Endothelial cell of hepatic sinusoid (primary cell): ENCODE measurements at regions not wholly inside any gene's neighbourhood (a gene's known extent, or its start where the extent isn't known, plus 50 kb on each side); places are given as distances from the start of the nearest gene placed in this dataset.
"Not testable (repeated sequence)": the region's sequence is repeated elsewhere in the genome, so short reads cannot be mapped to it uniquely, and the experiment has no call there.

Experiments used
- in situ Hi-C: cut with HindIII; loops from 2 replicates; pipeline ENCODE4 v1.10.0; 2017; ENCODE audit warnings: low sequenced_read_pairs

- in situ Hi-C loops = no loop called here
Observed at GRCh38 chr14:28613532-28613931, 153.1 kb upstream of the FOXG1 start.

GRCh38 chr14:28626780-28627179 is 139.8 kb upstream of the FOXG1 start:
- in situ Hi-C loops = no loop called here

- in situ Hi-C loops = no loop called here
Observed at GRCh38 chr14:28629328-28630004, 137.1 kb upstream of the FOXG1 start.

GRCh38 chr14:28630100-28630499 is 136.5 kb upstream of the FOXG1 start:
- in situ Hi-C loops = no loop called here

GRCh38 chr14:28635387-28635786 is 131.2 kb upstream of the FOXG1 start:
- in situ Hi-C loops = no loop called here

- in situ Hi-C loops = not testable (repeated sequence)
Observed at GRCh38 chr14:28635816-28636215, 130.8 kb upstream of the FOXG1 start.

GRCh38 chr14:28641189-28641588 is 125.4 kb upstream of the FOXG1 start:
- in situ Hi-C loops = not testable (repeated sequence)

GRCh38 chr14:28651148-28651547 is 115.4 kb upstream of the FOXG1 start:
- in situ Hi-C loops = no loop called here

GRCh38 chr14:28652782-28653181 is 113.8 kb upstream of the FOXG1 start:
- in situ Hi-C loops = no loop called here

GRCh38 chr14:28653521-28653920 is 113.1 kb upstream of the FOXG1 start:
- in situ Hi-C loops = no loop called here

GRCh38 chr14:28656704-28657255 is 109.8 kb upstream of the FOXG1 start:
- in situ Hi-C loops = no loop called here

- in situ Hi-C loops = no loop called here
Observed at GRCh38 chr14:28661171-28661772, 105.3 kb upstream of the FOXG1 start.

GRCh38 chr14:28666961-28667360 is 99.6 kb upstream of the FOXG1 start:
- in situ Hi-C loops = no loop called here

- in situ Hi-C loops = no loop called here
Observed at GRCh38 chr14:28671425-28671824, 95.2 kb upstream of the FOXG1 start.

GRCh38 chr14:28673056-28673455 is 93.5 kb upstream of the FOXG1 start:
- in situ Hi-C loops = no loop called here

- in situ Hi-C loops = no loop called here
Observed at GRCh38 chr14:28676479-28676878, 90.1 kb upstream of the FOXG1 start.

GRCh38 chr14:28677381-28677780 is 89.2 kb upstream of the FOXG1 start:
- in situ Hi-C loops = no loop called here

GRCh38 chr14:28678887-28679286 is 87.7 kb upstream of the FOXG1 start:
- in situ Hi-C loops = no loop called here

- in situ Hi-C loops = no loop called here
Observed at GRCh38 chr14:28681681-28682080, 84.9 kb upstream of the FOXG1 start.

GRCh38 chr14:28690029-28690692 is 76.4 kb upstream of the FOXG1 start:
- in situ Hi-C loops = no loop called here

GRCh38 chr14:28695109-28695508 is 71.5 kb upstream of the FOXG1 start:
- in situ Hi-C loops = no loop called here

- in situ Hi-C loops = no loop called here
Observed at GRCh38 chr14:28701733-28702132, 64.9 kb upstream of the FOXG1 start.
